ENCODE measurements at regions not wholly inside any gene's neighbourhood (a gene's known extent, or its start where the extent isn't known, plus 50 kb on each side); places are given as distances from the start of the nearest gene placed in this dataset.

GRCh38 chr1:81050390-81050789, 750.3 kb upstream of the ADGRL2 start:
- BruUV-seq (replicated peaks), result no TSS peak
- Histone ChIP-seq H3K4me3 (ENCODE audit: low read depth, low read length, poor library complexity, severe bottlenecking) (no peak overlapping the region), H3K27me3 (replicated peaks; ENCODE audit: insufficient read depth, low read depth, low read length, poor library complexity) (no peaks in the 10 kb centered on the region), H3K27ac (ENCODE audit: low read depth, low read length, poor library complexity, severe bottlenecking) (no peak overlapping the region), H3K9me3 (ENCODE audit: low read depth, low read length, poor library complexity, severe bottlenecking) (no peaks in the 10 kb centered on the region), H3K36me3 (ENCODE audit: insufficient read depth, low read length, poor library complexity, severe bottlenecking) (no peaks in the 10 kb centered on the region), H3K4me1 (ENCODE audit: insufficient read depth, low read length, poor library complexity, severe bottlenecking) (no peaks in the 10 kb centered on the region)
- intact Hi-C loops (cut with micrococcal nuclease; ENCODE audit: unreplicated experiment), result no loop called here
- no peak for DNase-seq (ENCODE audit: low spot score)
- POLR2A ChIA-PET (ENCODE audit: low non-redundant PET), result no interaction called here
- TF ChIP-seq CTCF (conservative IDR thresholded peaks at IDR 0.05; ENCODE audit: low read depth, low read length) (no peak), EZH2 (IDR thresholded peaks at IDR 0.05; ENCODE audit: borderline replicate concordance, low read depth, low read length, poor library complexity, severe bottlenecking) (no peak)
- CTCF ChIA-PET, result no interaction called here

- Histone ChIP-seq H3K27ac (ENCODE audit: low read depth, low read length, poor library complexity, severe bottlenecking) (no peak overlapping the region), H3K9me3 (ENCODE audit: low read depth, low read length, poor library complexity, severe bottlenecking) (no peaks in the 10 kb centered on the region), H3K36me3 (ENCODE audit: insufficient read depth, low read length, poor library complexity, severe bottlenecking) (no peaks in the 10 kb centered on the region), H3K27me3 (replicated peaks; ENCODE audit: insufficient read depth, low read depth, low read length, poor library complexity) (no peaks in the 10 kb centered on the region), H3K4me1 (ENCODE audit: insufficient read depth, low read length, poor library complexity, severe bottlenecking) (no peaks in the 10 kb centered on the region), H3K4me3 (ENCODE audit: low read depth, low read length, poor library complexity, severe bottlenecking) (no peak overlapping the region)
- DNase-seq (ENCODE audit: low spot score), result no peak
- BruUV-seq (replicated peaks), result no TSS peak
- ChIA-PET POLR2A (ENCODE audit: low non-redundant PET) (no interaction called here), CTCF (no interaction called here)
- intact Hi-C loops (cut with micrococcal nuclease; ENCODE audit: unreplicated experiment), result no loop called here
- TF ChIP-seq EZH2 (IDR thresholded peaks at IDR 0.05; ENCODE audit: borderline replicate concordance, low read depth, low read length, poor library complexity, severe bottlenecking), result no peak
- TF ChIP-seq CTCF (conservative IDR thresholded peaks at IDR 0.05; ENCODE audit: low read depth, low read length), result no peak
Observed at GRCh38 chr1:81044708-81045107, 756.0 kb upstream of the ADGRL2 start.

GRCh38 chr1:81042225-81042624, 758.5 kb upstream of the ADGRL2 start:
- ChIA-PET POLR2A (ENCODE audit: low non-redundant PET) (no interaction called here), CTCF (no interaction called here)
- Histone ChIP-seq H3K27ac (ENCODE audit: low read depth, low read length, poor library complexity, severe bottlenecking) (no peak overlapping the region), H3K27me3 (replicated peaks; ENCODE audit: insufficient read depth, low read depth, low read length, poor library complexity) (no peaks in the 10 kb centered on the region), H3K9me3 (ENCODE audit: low read depth, low read length, poor library complexity, severe bottlenecking) (no peaks in the 10 kb centered on the region), H3K4me3 (ENCODE audit: low read depth, low read length, poor library complexity, severe bottlenecking) (no peak overlapping the region), H3K4me1 (ENCODE audit: insufficient read depth, low read length, poor library complexity, severe bottlenecking) (no peaks in the 10 kb centered on the region), H3K36me3 (ENCODE audit: insufficient read depth, low read length, poor library complexity, severe bottlenecking) (no peaks in the 10 kb centered on the region)
- intact Hi-C loops (cut with micrococcal nuclease; ENCODE audit: unreplicated experiment), result no loop called here
- DNase-seq (ENCODE audit: low spot score), result no peak
- no TSS peak for BruUV-seq (replicated peaks)
- no peak for TF ChIP-seq EZH2 (IDR thresholded peaks at IDR 0.05; ENCODE audit: borderline replicate concordance, low read depth, low read length, poor library complexity, severe bottlenecking)
- TF ChIP-seq CTCF (conservative IDR thresholded peaks at IDR 0.05; ENCODE audit: low read depth, low read length), result no peak

Data from A673 (cell line).